A549 (cell line): ENCODE measurements at regions not wholly inside any gene's neighbourhood (a gene's known extent, or its start where the extent isn't known, plus 50 kb on each side); places are given as distances from the start of the nearest gene placed in this dataset.

ENCODE experiments used
- ATAC-seq, 2 experiments: fragments of 200-7000 bp in 1 of 2; fragments of >200 bp in 1 of 2; cut with Nextera tagmentation in 1 of 2; cut with Tn5 transposase in 1 of 2; 3 replicates each; pipeline versions ENCODE4 v1.8.0 to v1.9.1; 2018 to 2020; ENCODE audit warnings: mild to moderate bottlenecking in 1 of 2, moderate library complexity in 1 of 2
- CTCF ChIA-PET: fragments of 300-600 bp; sonication (Branson Sonifier 250); formaldehyde crosslinking; extraction: SDS; loops from one replicate; lab custom pipeline; 2021; ENCODE audit warnings: antibody characterized with exemption, inconsistent platforms; lab: Yijun Ruan, JAX
- POLR2A ChIA-PET: fragments of 350-600 bp; formaldehyde crosslinking; extraction: SDS; loops from one replicate; lab custom pipeline; 2021; ENCODE audit warnings: antibody characterized with exemption, inconsistent platforms; lab: Yijun Ruan, JAX
- DNase-seq, 2 experiments: peaks; one replicate each; pipeline versions ENCODE4 v3.0.0 to v3.0.0-alpha.2; 2011 to 2016; ENCODE audit warnings: low read depth in 1 of 2, low spot score in 1 of 2
- FAIRE-seq: peaks from 2 replicates; lab custom pipeline; 2011; peaks lifted over from hg19 to GRCh38; lab: Jason Lieb, UNC
- H3K27ac ChIP-seq, 2 experiments: fragments of >200 bp; sonication (Bioruptor Twin); formaldehyde crosslinking; 3 replicates each; pipeline ENCODE4 v1.5.1; 2016 to 2017
- H3K4me1 ChIP-seq: fragments of >200 bp; sonication (Bioruptor Twin); formaldehyde crosslinking; 3 replicates; pipeline ENCODE4 v1.6.1; 2016
- H3K4me2 ChIP-seq: fragments of >200 bp; sonication (Bioruptor Twin); formaldehyde crosslinking; 3 replicates; pipeline ENCODE4 v1.6.1; 2016
- H3K4me3 ChIP-seq: fragments of >200 bp; sonication (Bioruptor Twin); formaldehyde crosslinking; 3 replicates; pipeline ENCODE4 v1.5.1; 2016
- H3K9me3 ChIP-seq: fragments of >200 bp; sonication (Bioruptor Twin); formaldehyde crosslinking; 3 replicates; pipeline ENCODE4 v1.6.1; 2016
- BHLHE40 ChIP-seq: IDR thresholded peaks from 2 replicates; pipeline ENCODE4 v1.6.1; 2012; ENCODE audit warnings: low read depth, low read length, inconsistent platforms
- CBX8 ChIP-seq: fragments of 200-600 bp; sonication (generic); IDR thresholded peaks from 2 replicates; pipeline ENCODE4 v1.6.1; 2016
- CEBPB ChIP-seq, 2 experiments: fragments of >200 bp in 1 of 2; sonication (Bioruptor Twin) in 1 of 2; formaldehyde crosslinking in 1 of 2; IDR thresholded peaks; 2 replicates each; pipeline ENCODE4 v1.6.1; 2012 to 2016
- CHD4 ChIP-seq: fragments of 200-600 bp; sonication (generic); IDR thresholded peaks from 2 replicates; pipeline ENCODE4 v1.6.1; 2016; ENCODE audit warnings: antibody characterized with exemption, mild to moderate bottlenecking, borderline replicate concordance
- CTCF ChIP-seq: fragments of >200 bp; sonication (Bioruptor Twin); formaldehyde crosslinking; IDR thresholded peaks from 3 replicates; pipeline ENCODE4 v1.5.1; 2016
- EHF ChIP-seq: fragments of 250-450 bp; sonication (Bioruptor Pico); IDR thresholded peaks from 2 replicates; pipeline ENCODE4 v1.5.0; 2020; ENCODE audit warnings: mild to moderate bottlenecking
- EHMT2 ChIP-seq: fragments of 200-600 bp; sonication (generic); IDR thresholded peaks from 2 replicates; pipeline ENCODE4 v1.6.1; 2016; ENCODE audit warnings: antibody characterized with exemption, low read depth, mild to moderate bottlenecking, moderate library complexity
- EP300 ChIP-seq, 2 experiments: fragments of >200 bp; sonication (Bioruptor Twin); formaldehyde crosslinking; IDR thresholded peaks; 2 replicates in 1 of 2; 3 replicates in 1 of 2; pipeline ENCODE4 v1.6.1; 2016 to 2017
- ESRRA ChIP-seq: fragments of 150-350 bp; IDR thresholded peaks from 2 replicates; pipeline ENCODE4 v1.6.1; 2014; ENCODE audit warnings: mild to moderate bottlenecking, low read length, borderline replicate concordance
- FOSB ChIP-seq: fragments of 250-450 bp; sonication (Bioruptor Pico); IDR thresholded peaks from 2 replicates; pipeline ENCODE4 v1.5.0; 2020; ENCODE audit warnings: mild to moderate bottlenecking, moderate library complexity
- FOXS1 ChIP-seq: fragments of 250-450 bp; sonication (Bioruptor Pico); IDR thresholded peaks from 2 replicates; pipeline ENCODE4 v1.5.0; 2020; ENCODE audit warnings: mild to moderate bottlenecking, moderate library complexity
- HDAC2 ChIP-seq: fragments of 200-600 bp; sonication (generic); IDR thresholded peaks from 2 replicates; pipeline ENCODE4 v1.6.1; 2016
- HMGXB4 ChIP-seq: fragments of 250-450 bp; sonication (Bioruptor Pico); IDR thresholded peaks from 2 replicates; pipeline ENCODE4 v1.5.0; 2021; ENCODE audit warnings: mild to moderate bottlenecking, moderate library complexity, borderline replicate concordance
- HOXB5 ChIP-seq: fragments of 250-450 bp; sonication (Bioruptor Pico); IDR thresholded peaks from 2 replicates; pipeline ENCODE4 v1.5.0; 2020; ENCODE audit warnings: mild to moderate bottlenecking, moderate library complexity
- JUN ChIP-seq, 2 experiments: fragments of >200 bp; sonication (Bioruptor Twin); formaldehyde crosslinking; IDR thresholded peaks; 2 replicates in 1 of 2; 3 replicates in 1 of 2; pipeline ENCODE4 v1.6.1; 2016 to 2017
- JUNB ChIP-seq: fragments of >200 bp; sonication (Bioruptor Twin); formaldehyde crosslinking; IDR thresholded peaks from 2 replicates; pipeline ENCODE4 v1.6.1; 2016
- MAX ChIP-seq: IDR thresholded peaks from 2 replicates; pipeline ENCODE4 v1.6.1; 2012
- RCOR1 ChIP-seq: fragments of 150-350 bp; IDR thresholded peaks from 2 replicates; pipeline ENCODE4 v1.6.1; 2014; ENCODE audit warnings: antibody characterized with exemption, low read length, low read depth
- REST ChIP-seq: fragments of 200-600 bp; sonication (generic); IDR thresholded peaks from 2 replicates; pipeline ENCODE4 v1.6.1; 2016; ENCODE audit warnings: antibody characterized with exemption, mild to moderate bottlenecking, moderate library complexity
- RFX5 ChIP-seq: fragments of 450-650 bp; IDR thresholded peaks from 2 replicates; pipeline ENCODE4 v1.7.1; 2014; ENCODE audit warnings: antibody characterized with exemption, mild to moderate bottlenecking, moderate library complexity
- WGBS: methylation state at CpG from one replicate; pipeline ENCODE4 v1.1.6; 2017; ENCODE audit errors: missing lambda C conversion rate; 5-methylcytosine and 5-hydroxymethylcytosine counted together
- TF ChIP-seq, protein P1 (sequence below): fragments of >200 bp; sonication (Bioruptor Twin); formaldehyde crosslinking; IDR thresholded peaks from 2 replicates; pipeline ENCODE4 v1.6.1; 2016
- TF ChIP-seq, protein P2 (sequence below): IDR thresholded peaks from 2 replicates; pipeline ENCODE4 v1.6.1; 2012; ENCODE audit warnings: low read depth, borderline replicate concordance

GRCh38 chr13:106660746-106661625, 93.0 kb upstream of the ARGLU1 start (continued):
- TF ChIP-seq FOSB (CRISPR knock-in tag) = no peak
- no peak for TF ChIP-seq CTCF

DNA sequence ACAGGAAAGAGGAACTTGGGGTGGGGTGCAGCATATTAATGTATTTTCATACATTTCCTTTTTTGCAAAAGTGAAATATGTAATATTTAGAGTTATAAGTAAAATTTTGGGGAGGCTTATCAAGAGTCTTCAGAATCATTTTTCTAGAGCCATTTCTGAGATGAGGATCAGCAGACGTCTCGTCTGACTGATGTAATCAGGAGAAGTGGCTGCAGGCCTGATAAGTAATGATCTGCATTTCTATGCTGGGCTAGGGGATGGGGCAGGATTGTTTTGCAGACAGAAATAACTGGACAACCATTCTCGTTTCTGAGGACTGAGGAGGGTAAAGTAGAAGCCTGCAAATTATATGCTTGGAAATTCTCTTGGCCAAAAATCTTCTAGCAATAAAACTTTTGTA, 89.2 kb upstream of the ARGLU1 start:
- H3K4me1 ChIP-seq = no peaks in the 10 kb centered on the region
- no peak for TF ChIP-seq EHF (CRISPR knock-in tag)
- TF ChIP-seq CEBPB (IDR thresholded peaks at IDR 0.05) = no peak
- no peak for TF ChIP-seq JUNB
- TF ChIP-seq CHD4 = no peak
- TF ChIP-seq, protein P1, sequence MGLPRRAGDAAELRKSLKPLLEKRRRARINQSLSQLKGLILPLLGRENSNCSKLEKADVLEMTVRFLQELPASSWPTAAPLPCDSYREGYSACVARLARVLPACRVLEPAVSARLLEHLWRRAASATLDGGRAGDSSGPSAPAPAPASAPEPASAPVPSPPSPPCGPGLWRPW = no peak
- TF ChIP-seq EHMT2 = no peak
- no peak for TF ChIP-seq RCOR1
- no peak for TF ChIP-seq EP300 (IDR thresholded peaks at IDR 0.05)
- TF ChIP-seq HMGXB4 (CRISPR knock-in tag) = no peak
- no peak for TF ChIP-seq ESRRA
- TF ChIP-seq CBX8 = no peak
- no peak overlapping the region for H3K27ac ChIP-seq
- ChIA-PET CTCF (interaction anchor here (0.7 kb wide), 1 partner anchor 10 kb away, joined by 3 read pairs; no protein-coding TSS in a partner anchor), POLR2A (no interaction called here)
- WGBS = 0% methylated on average over 3 of the region's 3 CpGs
- ATAC-seq (no peak), DNase-seq (no peak), FAIRE-seq (no peak)
- H3K4me3 ChIP-seq = no peak overlapping the region
- H3K9me3 ChIP-seq = no peaks in the 10 kb centered on the region
- no peak overlapping the region for H3K4me2 ChIP-seq

GRCh38 chr13:106656186-106656585, 88.2 kb upstream of the ARGLU1 start:
- ChIA-PET CTCF (no interaction called here), POLR2A (no interaction called here)
- Histone ChIP-seq H3K4me3 (no peak overlapping the region), H3K4me2 (no peak overlapping the region)
- TF ChIP-seq MAX (no peak), FOXS1 (CRISPR knock-in tag) (no peak)
- TF ChIP-seq, all 56 proteins: peak for 0
- Histone ChIP-seq H3K4me1 (no peaks in the 10 kb centered on the region), H3K9me3 (no peaks in the 10 kb centered on the region), H3K27ac (no peak overlapping the region)
- ATAC-seq (no peak), DNase-seq (no peak), FAIRE-seq (no peak)
- WGBS = 0% methylated on average over 1 of the region's 1 CpG

DNA sequence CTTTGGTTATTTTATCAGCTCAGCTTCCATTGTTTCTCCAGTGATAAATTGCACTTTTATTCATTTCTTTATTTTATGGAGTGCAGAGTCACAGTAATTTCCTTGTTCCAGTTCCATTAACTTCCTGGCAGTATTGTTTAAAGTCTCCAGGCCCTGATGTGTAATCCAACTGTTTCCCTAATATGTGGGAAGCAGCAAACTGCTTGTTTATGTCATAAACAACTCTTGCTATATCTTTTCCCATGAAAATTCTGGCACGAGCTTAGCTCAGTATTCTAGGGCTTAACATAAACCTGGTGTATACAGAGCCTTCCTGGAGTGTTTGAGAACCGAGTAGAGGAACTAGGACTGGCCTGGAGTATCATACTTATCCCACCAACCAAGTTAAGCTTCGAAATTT, 83.5 kb upstream of the ARGLU1 start:
- FAIRE-seq (no peak), ATAC-seq (no peak), DNase-seq (no peak)
- H3K9me3 ChIP-seq = no peaks in the 10 kb centered on the region
- no peaks in the 10 kb centered on the region for H3K4me1 ChIP-seq
- no peak overlapping the region for H3K27ac ChIP-seq
- H3K4me2 ChIP-seq = no peak overlapping the region
- WGBS = 3% methylated on average over 3 of the region's 3 CpGs
- POLR2A ChIA-PET = no interaction called here
- no peak overlapping the region for H3K4me3 ChIP-seq
- CTCF ChIA-PET = interaction anchor here (0.9 kb wide), 1 partner anchor 15 kb away, joined by 4 read pairs; no protein-coding TSS in a partner anchor
- TF ChIP-seq EHMT2 = no peak
- TF ChIP-seq HDAC2 = no peak
- no peak for TF ChIP-seq JUN (IDR thresholded peaks at IDR 0.05)
- TF ChIP-seq, protein P2, sequence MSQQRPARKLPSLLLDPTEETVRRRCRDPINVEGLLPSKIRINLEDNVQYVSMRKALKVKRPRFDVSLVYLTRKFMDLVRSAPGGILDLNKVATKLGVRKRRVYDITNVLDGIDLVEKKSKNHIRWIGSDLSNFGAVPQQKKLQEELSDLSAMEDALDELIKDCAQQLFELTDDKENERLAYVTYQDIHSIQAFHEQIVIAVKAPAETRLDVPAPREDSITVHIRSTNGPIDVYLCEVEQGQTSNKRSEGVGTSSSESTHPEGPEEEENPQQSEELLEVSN = no peak
- no peak for TF ChIP-seq REST
- TF ChIP-seq HOXB5 (CRISPR knock-in tag) = no peak
- TF ChIP-seq, protein P1 = no peak
- TF ChIP-seq MAX = no peak
- no peak for TF ChIP-seq RFX5
- TF ChIP-seq BHLHE40 = no peak
